Activated CD4-positive, alpha-beta T cell treated with anti-CD3 and anti-CD28 coated beads, Interleukin-2, amount 50 U/mL, for 4 hours (primary cell): ENCODE measurements at regions not wholly inside any gene's neighbourhood (a gene's known extent, or its start where the extent isn't known, plus 50 kb on each side); places are given as distances from the start of the nearest gene placed in this dataset.
"Not testable (repeated sequence)": the region's sequence is repeated elsewhere in the genome, so short reads cannot be mapped to it uniquely, and the experiment has no call there.

Experiments
- DNase-seq, 2 experiments: peaks; one replicate each; pipeline ENCODE4 v3.0.0-alpha.2; 2020

DNA sequence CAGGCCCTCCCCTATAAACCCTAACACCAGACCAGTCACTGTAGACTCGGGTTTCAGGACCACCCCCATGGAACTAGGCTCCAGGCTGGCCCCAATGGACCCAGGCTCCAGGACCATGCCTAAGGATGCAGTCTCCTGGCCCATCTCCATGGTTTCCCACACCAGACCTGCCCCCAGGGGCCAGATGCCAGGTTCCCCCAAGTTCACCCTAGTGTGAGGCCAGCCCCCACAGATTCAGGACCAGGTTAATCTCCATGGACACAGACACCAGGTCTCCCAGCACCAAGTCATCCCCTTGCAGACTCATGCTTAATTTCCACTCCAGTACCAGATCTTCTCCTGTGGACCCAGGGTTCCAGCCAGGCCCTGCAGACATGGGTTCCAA, 103.8 kb upstream of the LANCL2 start:
- DNase-seq = no peak

DNA sequence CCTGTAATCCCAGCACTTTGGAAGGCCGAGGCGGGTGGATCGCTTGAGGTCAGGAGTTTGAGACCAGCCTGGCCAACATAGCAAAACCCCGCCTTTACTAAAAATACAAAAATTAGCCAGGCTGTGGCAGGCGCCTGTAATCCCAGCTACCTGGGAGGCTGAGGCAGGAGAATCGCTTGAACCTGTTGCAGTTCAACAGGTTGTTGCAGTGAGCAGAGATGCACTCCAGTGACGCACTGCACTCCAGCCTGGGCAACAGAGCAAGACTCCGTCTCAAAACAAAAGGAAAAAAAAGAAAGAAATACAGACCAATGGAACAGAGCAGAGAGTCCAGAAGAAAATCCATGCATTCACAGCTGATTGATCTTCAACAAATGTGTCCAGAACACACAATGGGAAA, 99.8 kb upstream of the LANCL2 start:
- not testable (repeated sequence) for DNase-seq

DNA sequence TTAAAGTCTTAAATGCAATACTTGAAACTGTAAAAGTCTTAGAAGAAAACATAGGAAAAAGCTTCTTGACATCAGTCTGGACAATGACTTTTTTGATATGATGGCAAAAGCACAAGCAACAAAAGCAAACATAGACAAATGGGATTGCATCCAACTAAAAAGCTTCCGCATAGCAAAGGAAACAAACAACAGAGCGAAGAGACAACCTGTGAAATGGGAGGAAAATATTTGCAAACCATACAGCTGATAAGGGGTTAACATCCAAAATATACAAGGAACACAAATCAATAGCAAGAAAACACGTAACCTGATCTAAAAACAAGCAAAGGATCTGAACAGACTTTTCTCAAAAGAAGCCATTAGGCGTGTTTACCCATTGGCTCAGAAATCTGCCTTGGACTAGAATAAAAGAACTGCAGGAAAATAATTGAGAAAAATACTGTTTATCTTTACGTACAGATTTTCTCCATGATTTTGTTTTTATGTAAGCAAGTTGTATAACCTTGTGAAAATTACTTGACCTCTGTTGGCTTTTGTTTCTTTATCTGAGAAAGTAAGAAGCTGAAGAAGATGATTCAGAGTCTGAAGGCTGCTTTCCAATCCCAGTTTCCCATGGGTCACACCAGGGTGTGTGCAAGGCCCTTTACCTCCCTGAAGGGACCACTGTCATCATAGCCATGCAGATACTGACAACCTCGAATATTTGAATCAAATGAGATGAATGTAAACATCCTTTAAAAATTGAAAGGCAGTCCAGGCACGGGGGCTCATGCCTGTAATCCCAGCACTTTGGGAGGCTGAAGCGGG, 99.1 kb upstream of the LANCL2 start:
- DNase-seq = no peak

DNA sequence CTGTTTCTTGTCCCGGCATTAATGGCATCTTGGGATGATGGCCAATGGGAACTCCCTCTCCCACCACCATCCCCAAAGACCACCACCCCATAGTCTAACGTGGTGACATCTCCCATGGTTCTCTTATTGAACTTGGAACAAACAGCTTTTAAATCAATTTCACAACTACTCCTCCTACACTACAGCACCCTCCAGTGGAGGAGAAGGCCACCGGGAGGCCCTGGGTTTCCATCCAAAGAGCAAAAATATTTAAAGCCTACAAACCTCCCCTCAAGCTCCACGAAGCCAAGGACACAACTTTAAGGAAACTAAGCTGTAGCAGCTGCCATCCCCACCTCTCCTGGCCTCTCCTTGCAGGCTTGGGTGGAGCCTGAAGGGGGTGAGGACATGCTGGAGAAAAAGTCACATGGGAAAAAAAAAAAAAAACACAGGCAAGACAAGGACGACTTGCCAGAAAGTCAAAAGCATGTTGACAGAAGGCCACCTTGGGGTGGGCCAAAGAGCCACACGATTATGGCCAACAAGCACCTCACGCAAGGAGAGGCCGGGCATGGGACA, 94.0 kb upstream of the LANCL2 start:
- DNase-seq = no peak

- DNase-seq = no peak
These were observed 93.5 kb upstream of the LANCL2 start for GRCh38 chr7:55271661-55272060.

DNA sequence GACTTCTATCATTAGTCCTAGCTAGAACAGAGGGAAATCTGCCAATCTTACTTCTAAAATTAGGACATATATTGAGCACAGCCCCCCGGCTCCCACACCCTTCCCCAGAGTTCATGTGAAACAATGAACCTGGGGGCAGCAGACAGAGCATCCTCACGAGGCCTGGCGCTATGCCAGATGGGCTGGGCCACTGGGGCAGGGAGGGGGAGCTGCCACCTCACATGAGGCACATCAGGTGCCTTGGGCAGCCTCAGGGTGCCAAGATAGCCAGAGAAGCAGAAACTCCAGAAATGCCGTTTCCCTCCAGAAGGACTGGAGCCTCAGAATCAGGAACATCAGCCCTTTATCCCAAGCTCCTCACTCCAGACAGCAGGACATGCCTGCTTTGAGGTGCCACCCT, 92.8 kb upstream of the LANCL2 start:
- DNase-seq = no peak

GRCh38 chr7:55273186-55273980, 91.8 kb upstream of the LANCL2 start:
- no peak for DNase-seq

GRCh38 chr7:55274156-55274555, 91.0 kb upstream of the LANCL2 start:
- no peak for DNase-seq

DNA sequence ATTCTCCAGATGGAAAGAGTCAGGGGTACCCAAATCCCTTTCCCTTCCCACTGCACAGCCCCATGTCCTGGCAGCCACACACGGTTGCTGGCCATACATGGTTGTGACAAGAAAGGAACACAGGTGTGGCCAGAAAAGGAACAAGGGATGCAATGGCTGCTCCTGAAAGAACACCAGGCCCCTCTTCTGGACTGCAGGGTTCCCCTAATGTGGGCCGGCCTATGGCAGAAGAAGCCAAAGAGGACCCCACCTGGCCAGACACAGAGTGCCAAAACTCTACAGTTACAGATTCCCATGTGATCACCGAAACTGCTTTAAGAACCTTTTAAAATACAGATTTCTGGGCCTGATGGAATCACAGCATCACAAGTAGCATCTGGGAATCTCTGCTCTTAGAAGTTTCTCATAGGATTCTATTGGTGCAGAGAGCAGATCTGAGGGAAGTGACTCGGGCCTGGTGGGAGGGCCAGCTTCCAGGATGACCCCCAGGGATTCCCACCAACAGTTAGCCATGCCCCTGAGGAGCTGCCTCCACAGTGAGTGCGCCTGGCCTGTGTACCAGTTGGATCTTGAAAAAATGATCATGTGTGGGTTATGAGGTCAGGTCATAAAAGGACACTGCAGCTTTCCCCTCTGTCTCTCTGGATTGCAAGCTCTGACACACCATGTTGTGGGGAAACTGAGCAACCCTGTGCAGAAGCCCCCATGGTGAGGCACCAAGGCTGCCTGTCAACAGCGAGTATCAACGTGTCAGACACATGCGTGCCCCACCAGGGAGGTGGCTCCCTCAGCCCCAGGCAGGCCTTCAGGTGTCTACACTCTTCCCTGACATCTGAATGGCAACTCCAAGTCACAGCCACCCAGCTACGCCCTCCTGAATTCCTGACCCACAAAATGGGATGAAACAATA, 89.6 kb upstream of the LANCL2 start:
- DNase-seq = no peak

DNA sequence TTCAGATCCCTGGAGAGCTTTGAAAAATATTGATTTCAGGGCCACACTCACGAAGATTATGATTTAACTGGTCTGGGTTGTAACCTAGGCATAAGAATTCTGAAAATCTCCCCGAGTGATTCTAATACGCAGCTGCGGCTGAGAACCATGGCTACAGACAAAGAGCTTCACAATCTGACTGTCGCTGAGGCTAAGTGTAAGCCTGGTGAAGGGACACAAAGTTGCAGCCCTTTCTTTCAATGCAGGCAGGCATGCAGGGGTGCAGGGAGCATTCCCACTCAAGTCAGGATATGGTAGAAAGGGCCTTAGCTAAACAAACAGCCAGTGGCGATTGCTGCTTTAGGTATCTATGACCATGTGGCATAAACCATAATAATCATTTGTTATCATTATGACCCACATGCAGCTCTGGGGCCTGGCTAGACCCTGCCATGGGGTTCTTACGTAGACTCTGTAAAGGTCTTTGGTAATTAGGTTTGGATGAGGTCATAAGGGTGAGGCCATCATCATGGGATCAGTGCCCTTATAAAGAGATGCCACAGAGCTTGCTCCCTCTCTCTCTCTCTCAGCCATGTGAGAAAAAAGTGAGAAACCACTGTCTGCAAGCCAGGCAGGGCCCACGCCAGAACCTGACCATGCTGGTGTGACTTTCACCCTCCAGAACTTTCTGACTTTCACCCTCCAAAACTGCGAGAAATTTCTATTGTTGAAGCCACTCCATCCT, 88.4 kb upstream of the LANCL2 start:
- DNase-seq = no peak

DNA sequence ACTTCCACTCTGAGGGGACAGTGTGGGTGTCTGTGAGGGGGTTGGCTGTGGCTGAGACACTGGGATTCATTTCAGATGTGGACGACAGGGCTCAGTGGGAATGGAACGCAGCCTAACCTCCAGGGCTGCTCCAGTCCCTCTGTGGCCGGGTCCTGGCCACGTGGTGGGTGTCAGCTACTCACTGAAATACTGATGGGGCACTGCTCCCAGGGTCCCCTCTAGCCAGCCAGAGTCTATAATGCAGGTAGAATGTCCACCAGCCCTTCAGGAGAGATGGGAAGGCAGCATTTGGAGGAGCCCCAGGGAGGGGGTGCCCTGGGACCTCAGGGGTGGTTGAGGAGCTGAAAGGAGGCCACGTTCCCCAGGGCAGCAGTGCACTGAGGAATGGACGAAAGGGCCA, 87.2 kb upstream of the LANCL2 start:
- no peak for DNase-seq

GRCh38 chr7:55278321-55278720, 86.8 kb upstream of the LANCL2 start:
- DNase-seq = no peak

DNA sequence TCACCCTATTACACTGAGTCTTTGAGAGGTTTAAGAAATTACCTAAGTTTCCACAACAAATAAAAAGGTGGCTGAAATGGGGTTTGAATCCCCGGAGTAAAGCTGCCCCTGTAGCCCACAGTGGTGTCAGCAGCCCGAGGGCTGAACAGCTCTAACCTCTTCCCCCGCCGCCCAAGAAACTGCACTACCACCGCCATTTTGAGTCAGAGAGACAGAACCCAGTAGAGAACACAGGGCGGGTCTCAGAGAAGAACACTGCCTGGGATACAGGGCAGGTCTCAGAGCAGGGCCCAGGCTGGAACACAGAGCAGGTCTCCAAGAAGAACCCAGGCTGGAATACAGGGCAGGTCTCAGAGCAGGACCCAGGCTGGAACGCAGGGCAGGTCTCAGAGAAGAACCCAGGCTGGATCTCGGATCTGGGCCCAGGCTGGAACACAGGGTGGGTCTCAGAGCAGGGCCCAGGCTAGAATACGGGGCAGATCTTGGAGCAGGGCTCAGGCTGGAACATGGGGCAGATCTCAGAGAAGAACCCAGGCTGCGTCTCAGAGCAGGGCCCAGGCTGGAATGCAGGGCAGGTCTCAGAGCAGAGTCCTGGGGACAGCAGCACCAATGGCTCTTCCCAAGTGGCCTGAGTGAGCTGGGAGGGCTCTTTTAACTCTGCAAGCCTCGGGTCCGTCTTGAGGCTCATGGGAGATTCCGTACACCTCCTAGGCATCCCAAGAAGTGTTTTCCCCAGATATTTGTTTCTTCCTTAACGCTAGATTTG, 85.9 kb upstream of the LANCL2 start:
- no peak for DNase-seq

GRCh38 chr7:55280031-55280454, 85.1 kb upstream of the LANCL2 start:
- peak; percentile 48 to 52 for DNase-seq

- no peak for DNase-seq
These were observed 79.5 kb upstream of the LANCL2 start for GRCh38 chr7:55285665-55286064.

GRCh38 chr7:55286666-55287065, 78.5 kb upstream of the LANCL2 start:
- no peak for DNase-seq

GRCh38 chr7:55288070-55288824, 76.9 kb upstream of the LANCL2 start:
- DNase-seq = no peak

- DNase-seq = no peak
These were observed 69.1 kb upstream of the LANCL2 start for GRCh38 chr7:55296070-55296469.

GRCh38 chr7:55299273-55299967, 65.7 kb upstream of the LANCL2 start:
- DNase-seq = no peak

DNA sequence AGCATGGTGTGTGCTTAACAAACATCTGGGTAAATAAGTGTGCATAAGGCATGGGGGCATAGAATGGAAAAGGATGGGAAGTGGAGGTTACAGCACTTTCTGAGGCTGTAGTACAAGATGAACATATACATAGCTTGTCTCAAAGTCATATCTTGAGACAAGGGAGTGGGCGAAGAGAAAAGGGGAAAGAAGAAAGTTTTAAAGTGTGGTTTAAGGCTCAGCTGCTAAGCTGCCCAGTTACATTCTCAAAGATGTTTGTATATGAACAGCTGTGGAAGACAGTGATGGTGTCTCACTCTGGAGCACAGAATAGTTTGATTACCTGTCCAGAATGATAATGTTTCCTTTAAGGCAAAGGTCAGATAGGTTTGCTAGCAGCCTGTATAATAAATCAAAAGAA, 61.9 kb upstream of the LANCL2 start:
- DNase-seq = no peak
